GM10266 (cell line): ENCODE measurements at regions not wholly inside any gene's neighbourhood (a gene's known extent, or its start where the extent isn't known, plus 50 kb on each side); places are given as distances from the start of the nearest gene placed in this dataset.

Source experiments
- DNase-seq: peaks from one replicate; pipeline ENCODE4 v3.0.0; 2012; ENCODE audit errors: extremely low spot score
- CTCF ChIP-seq: IDR thresholded peaks from 2 replicates; pipeline ENCODE4 v1.5.1; 2012; ENCODE audit warnings: mild to moderate bottlenecking, low read depth; ENCODE audit not compliant: control insufficient read depth, insufficient read depth; ENCODE audit errors: missing control alignments

- TF ChIP-seq CTCF: no peak
- no peak for DNase-seq
These were observed 367.3 kb upstream of the C9orf72 start for GRCh38 chr9:27940535-27940934.

GRCh38 chr9:27943501-27943900 is 370.2 kb upstream of the C9orf72 start:
- no peak for DNase-seq
- no peak for TF ChIP-seq CTCF

GRCh38 chr9:27945386-27945785 is 372.1 kb upstream of the C9orf72 start:
- DNase-seq: no peak
- no peak for TF ChIP-seq CTCF

GRCh38 chr9:27950382-27950781 is 377.1 kb upstream of the C9orf72 start:
- TF ChIP-seq CTCF: no peak
- no peak for DNase-seq

GRCh38 chr9:27954858-27955257 is 381.6 kb upstream of the C9orf72 start:
- TF ChIP-seq CTCF: no peak
- DNase-seq: no peak

- no peak for DNase-seq
- no peak for TF ChIP-seq CTCF
These were observed 390.6 kb upstream of the C9orf72 start for GRCh38 chr9:27963836-27964235.

- no peak for DNase-seq
- TF ChIP-seq CTCF: no peak
These were observed 393.9 kb upstream of the C9orf72 start for GRCh38 chr9:27967210-27967609.
